H1 (cell line): ENCODE measurements at regions not wholly inside any gene's neighbourhood (a gene's known extent, or its start where the extent isn't known, plus 50 kb on each side); places are given as distances from the start of the nearest gene placed in this dataset.

ENCODE experiments used
- CTCF ChIA-PET: fragments of 300-600 bp; sonication (Branson Sonifier 250); formaldehyde crosslinking; loops from one replicate; lab custom pipeline; 2021; ENCODE audit not compliant: partially characterized antibody; lab: Charles Lee
- POLR2A ChIA-PET: fragments of 300-600 bp; sonication (Branson Sonifier 250); formaldehyde crosslinking; loops from one replicate; lab custom pipeline; 2021; ENCODE audit warnings: inconsistent platforms; ENCODE audit not compliant: partially characterized antibody; lab: Charles Lee
- DNase-seq, 2 experiments: peaks; one replicate each; pipeline versions ENCODE4 v3.0.0 to v3.0.0-alpha.2; 2010 to 2022; ENCODE audit warnings: low spot score in 2 of 2, low read depth in 1 of 2, mixed read lengths in 1 of 2
- FAIRE-seq: peaks from 2 replicates; lab custom pipeline; 2011; peaks lifted over from hg19 to GRCh38; lab: Jason Lieb, UNC
- H2AFZ ChIP-seq: 2 replicates; pipeline ENCODE4 v1.8.1; 2012; ENCODE audit warnings: low read length, inconsistent platforms
- H2AK5ac ChIP-seq: 2 replicates; pipeline ENCODE4 v1.6.1; 2013; ENCODE audit warnings: low read depth, low read length
- H2BK120ac ChIP-seq: replicated peaks from 2 replicates; pipeline ENCODE3; 2013; ENCODE audit warnings: low read depth, low read length, inconsistent platforms
- H2BK12ac ChIP-seq: 2 replicates; pipeline ENCODE4 v1.6.1; 2013; ENCODE audit warnings: low read depth, low read length
- H2BK15ac ChIP-seq: 2 replicates; pipeline ENCODE4 v1.6.1; 2013; ENCODE audit warnings: low read length
- H2BK20ac ChIP-seq: 2 replicates; pipeline ENCODE4 v1.6.1; 2013; ENCODE audit warnings: low read length
- H2BK5ac ChIP-seq: 2 replicates; pipeline ENCODE4 v1.6.1; 2013; ENCODE audit warnings: low read depth, low read length
- H3K14ac ChIP-seq: 2 replicates; pipeline ENCODE4 v1.6.1; 2013; ENCODE audit warnings: inconsistent platforms; ENCODE audit not compliant: insufficient read length
- H3K18ac ChIP-seq: 2 replicates; pipeline ENCODE4 v1.6.1; 2013; ENCODE audit warnings: low read length; ENCODE audit errors: extremely low read depth
- H3K23ac ChIP-seq: 2 replicates; pipeline ENCODE4 v1.6.1; 2013; ENCODE audit warnings: inconsistent platforms; ENCODE audit not compliant: insufficient read length
- H3K23me2 ChIP-seq: 2 replicates; pipeline ENCODE4 v1.6.1; 2013; ENCODE audit warnings: low read depth, low read length
- H3K27ac ChIP-seq: 2 replicates; pipeline ENCODE4 v1.6.1; 2011; ENCODE audit warnings: low read depth, low read length, inconsistent platforms
- H3K27me3 ChIP-seq, 4 experiments: replicated peaks in 1 of 4; 1 replicate in 1 of 4; 2 replicates in 3 of 4; pipeline versions ENCODE4 v1.6.1 to v1.8.1; 2011 to 2013; ENCODE audit warnings: low read length in 3 of 4, mild to moderate bottlenecking in 3 of 4, inconsistent platforms in 2 of 4, mixed read lengths in 2 of 4, moderate library complexity in 1 of 4; ENCODE audit not compliant: control insufficient read depth in 3 of 4, insufficient read depth in 3 of 4; ENCODE audit errors: extremely low read depth in 1 of 4
- H3K36me3 ChIP-seq, 4 experiments: 2 replicates each; pipeline versions ENCODE4 v1.6.1 to v1.8.1; 2011 to 2013; ENCODE audit warnings: mild to moderate bottlenecking in 4 of 4, low read length in 3 of 4, moderate library complexity in 2 of 4, control low read depth in 1 of 4, inconsistent platforms in 1 of 4; ENCODE audit not compliant: insufficient read depth in 4 of 4, control insufficient read depth in 2 of 4
- H3K4ac ChIP-seq: replicated peaks from 2 replicates; pipeline ENCODE3; 2013; ENCODE audit warnings: low read length, low read depth, mixed read lengths, inconsistent platforms; ENCODE audit not compliant: insufficient read length
- H3K4me1 ChIP-seq, 4 experiments: replicated peaks in 1 of 4; 1 replicate in 1 of 4; 2 replicates in 3 of 4; pipeline versions ENCODE4 v1.6.1 to v1.8.1; 2011 to 2013; ENCODE audit warnings: low read length in 3 of 4, inconsistent platforms in 2 of 4, mixed read lengths in 1 of 4; ENCODE audit not compliant: insufficient read depth in 4 of 4, control insufficient read depth in 3 of 4
- H3K4me2 ChIP-seq, 2 experiments: 2 replicates each; pipeline versions ENCODE4 v1.6.1 to v1.8.1; 2011 to 2013; ENCODE audit warnings: low read depth in 2 of 2, low read length in 2 of 2, control low read depth in 1 of 2, inconsistent platforms in 1 of 2, mild to moderate bottlenecking in 1 of 2; ENCODE audit not compliant: insufficient read depth in 1 of 2
- H3K4me3 ChIP-seq, 4 experiments: fragments of 200-600, 300-600 bp in 1 of 4; sonication (generic), shearing (Covaris generic), sonication (Bioruptor Twin) in 1 of 4; 2 replicates each; pipeline versions ENCODE4 v1.5.1 to v1.8.1; 2011 to 2016; ENCODE audit warnings: low read length in 4 of 4, low read depth in 3 of 4, control low read depth in 2 of 4, inconsistent platforms in 2 of 4, mild to moderate bottlenecking in 2 of 4, mixed read lengths in 1 of 4, moderate library complexity in 1 of 4; ENCODE audit not compliant: insufficient read depth in 2 of 4; ENCODE audit errors: extremely low read depth in 1 of 4
- H3K56ac ChIP-seq: replicated peaks from 2 replicates; pipeline ENCODE3; 2013; ENCODE audit warnings: low read depth, mild to moderate bottlenecking, mixed read lengths, low read length, inconsistent platforms; ENCODE audit not compliant: insufficient read length
- H3K79me1 ChIP-seq: 2 replicates; pipeline ENCODE4 v1.6.1; 2013; ENCODE audit warnings: low read depth, low read length, control low read depth
- H3K79me2 ChIP-seq, 2 experiments: 2 replicates each; pipeline versions ENCODE4 v1.6.1 to v1.8.1; 2012 to 2013; ENCODE audit warnings: low read length in 2 of 2, mild to moderate bottlenecking in 2 of 2, inconsistent platforms in 1 of 2; ENCODE audit not compliant: insufficient read depth in 2 of 2, control insufficient read depth in 1 of 2
- H3K9ac ChIP-seq, 4 experiments: replicated peaks in 1 of 4; 1 replicate in 1 of 4; 2 replicates in 3 of 4; pipeline versions ENCODE4 v1.6.1 to v1.8.1; 2011 to 2013; ENCODE audit warnings: low read depth in 3 of 4, low read length in 3 of 4, control low read depth in 2 of 4, mild to moderate bottlenecking in 2 of 4, moderate library complexity in 2 of 4, inconsistent platforms in 1 of 4; ENCODE audit errors: extremely low read depth in 1 of 4
- H3K9me3 ChIP-seq, 2 experiments: 2 replicates each; pipeline versions ENCODE4 v1.6.1 to v1.8.1; 2012 to 2013; ENCODE audit warnings: mild to moderate bottlenecking in 2 of 2, moderate library complexity in 2 of 2, control low read depth in 1 of 2, inconsistent platforms in 1 of 2, low read depth in 1 of 2, low read length in 1 of 2, mixed read lengths in 1 of 2; ENCODE audit not compliant: insufficient read depth in 2 of 2
- H4K20me1 ChIP-seq, 2 experiments: replicated peaks in 1 of 2; 2 replicates each; pipeline versions ENCODE3 to v1.8.1; 2011 to 2013; ENCODE audit warnings: inconsistent platforms in 2 of 2, low read length in 2 of 2, mild to moderate bottlenecking in 1 of 2; ENCODE audit not compliant: insufficient read depth in 2 of 2, control insufficient read depth in 1 of 2
- H4K5ac ChIP-seq: 2 replicates; pipeline ENCODE4 v1.6.1; 2013; ENCODE audit warnings: low read length, low read depth, mixed read lengths, inconsistent platforms; ENCODE audit not compliant: insufficient read length
- H4K8ac ChIP-seq: 2 replicates; pipeline ENCODE4 v1.8.0; 2013; ENCODE audit warnings: mild to moderate bottlenecking, moderate library complexity, low read length, inconsistent platforms; ENCODE audit not compliant: insufficient read depth; ENCODE audit errors: extremely low read depth
- H4K91ac ChIP-seq: replicated peaks from 2 replicates; pipeline ENCODE3; 2013; ENCODE audit warnings: low read length, mixed read lengths, inconsistent platforms; ENCODE audit not compliant: insufficient read length
- BRCA1 ChIP-seq: IDR thresholded peaks from 2 replicates; pipeline ENCODE4 v1.6.1; 2012; ENCODE audit warnings: low read depth, low read length, improper control_type of control experiment
- HDAC2 ChIP-seq, 2 experiments: fragments of 300-600 bp in 1 of 2; sonication (generic) in 1 of 2; IDR thresholded peaks; 2 replicates each; pipeline ENCODE4 v1.6.1; 2011 to 2012; ENCODE audit warnings: low read depth in 2 of 2, low read length in 2 of 2, mild to moderate bottlenecking in 2 of 2, moderate library complexity in 2 of 2, borderline replicate concordance in 1 of 2, inconsistent platforms in 1 of 2
- POLR2AphosphoS5 ChIP-seq: IDR thresholded peaks from 2 replicates; pipeline ENCODE4 v1.6.1; 2011; ENCODE audit warnings: low read depth, low read length
- WGBS, 2 experiments: shearing (Covaris generic) in 1 of 2; methylation state at CpG; one replicate each; pipeline versions ENCODE4 v1.1.6 to v1.1.7; 2013 to 2015; ENCODE audit warnings: low lambda C conversion rate in 2 of 2, mixed read lengths in 2 of 2, inconsistent platforms in 1 of 2, low coverage in 1 of 2, missing lambda C conversion rate in 1 of 2; ENCODE audit not compliant: insufficient replicate concordance in 2 of 2, insufficient coverage in 1 of 2, insufficient read length in 1 of 2; ENCODE audit errors: extremely low coverage in 1 of 2, missing lambda C conversion rate in 1 of 2; 5-methylcytosine and 5-hydroxymethylcytosine counted together

- H3K4me2 ChIP-seq: no peak overlapping the region
- H2BK5ac ChIP-seq: no peak overlapping the region
- no peak for TF ChIP-seq HDAC2 (IDR thresholded peaks at IDR 0.05; ENCODE audit: borderline replicate concordance in 1 of 2, low read depth in 2 of 2, low read length in 2 of 2)
- TF ChIP-seq POLR2AphosphoS5: no peak
- no peak for TF ChIP-seq BRCA1
- WGBS, 2 experiments: 91% methylated on average over 1 of the region's 1 CpG; no CpG with 5 or more reads in 1 of the 2 experiments
- H3K27ac ChIP-seq: no peak overlapping the region
- no peak overlapping the region for H3K9ac ChIP-seq
- POLR2A ChIA-PET: no interaction called here
- no peaks in the 10 kb centered on the region for H3K36me3 ChIP-seq
- no peaks in the 10 kb centered on the region; a peak in 1 of 7 replicates for H3K4me1 ChIP-seq
- CTCF ChIA-PET: interaction anchor here (1.0 kb wide), 1 partner anchor 41 kb away, joined by 3 read pairs; no protein-coding TSS in a partner anchor
- H2AK5ac ChIP-seq: no peak overlapping the region
- H2BK120ac ChIP-seq: no peak overlapping the region
- no peak overlapping the region for H3K4me3 ChIP-seq
- H3K14ac ChIP-seq: no peak overlapping the region
- no peak overlapping the region for H4K8ac ChIP-seq
- no peak overlapping the region for H4K5ac ChIP-seq
- DNase-seq (no peak), FAIRE-seq (no peak)
- no peak overlapping the region for H4K91ac ChIP-seq
- H3K23ac ChIP-seq: no peak overlapping the region
- H4K20me1 ChIP-seq: no peaks in the 10 kb centered on the region
- H3K18ac ChIP-seq: no peak overlapping the region
- H2BK20ac ChIP-seq: no peak overlapping the region
- no peak overlapping the region for H2BK15ac ChIP-seq
- no peak overlapping the region for H2BK12ac ChIP-seq
- H3K9me3 ChIP-seq: no peaks in the 10 kb centered on the region
- H3K79me2 ChIP-seq: no peaks in the 10 kb centered on the region
- no peaks in the 10 kb centered on the region for H3K79me1 ChIP-seq
- no peak overlapping the region for H3K4ac ChIP-seq
- no peaks in the 10 kb centered on the region for H3K27me3 ChIP-seq
- no peak overlapping the region for H2AFZ ChIP-seq
- no peak overlapping the region for H3K56ac ChIP-seq
- no peaks in the 10 kb centered on the region for H3K23me2 ChIP-seq
Observed at GRCh38 chr2:152820048-152820447, 101.6 kb downstream of the ARL6IP6 start.
